NCI-H345 treated with DMSO at 0.1 percent for 48 hours (cell line): ENCODE measurements at regions not wholly inside any gene's neighbourhood (a gene's known extent, or its start where the extent isn't known, plus 50 kb on each side); places are given as distances from the start of the nearest gene placed in this dataset.
"Not testable (repeated sequence)": the region's sequence is repeated elsewhere in the genome, so short reads cannot be mapped to it uniquely, and the experiment has no call there.

ENCODE experiments used
- DNase-seq: peaks from one replicate; lab custom pipeline; 2025; ENCODE audit not compliant: unreplicated experiment; lab: John Stamatoyannopoulos, UW

DNA sequence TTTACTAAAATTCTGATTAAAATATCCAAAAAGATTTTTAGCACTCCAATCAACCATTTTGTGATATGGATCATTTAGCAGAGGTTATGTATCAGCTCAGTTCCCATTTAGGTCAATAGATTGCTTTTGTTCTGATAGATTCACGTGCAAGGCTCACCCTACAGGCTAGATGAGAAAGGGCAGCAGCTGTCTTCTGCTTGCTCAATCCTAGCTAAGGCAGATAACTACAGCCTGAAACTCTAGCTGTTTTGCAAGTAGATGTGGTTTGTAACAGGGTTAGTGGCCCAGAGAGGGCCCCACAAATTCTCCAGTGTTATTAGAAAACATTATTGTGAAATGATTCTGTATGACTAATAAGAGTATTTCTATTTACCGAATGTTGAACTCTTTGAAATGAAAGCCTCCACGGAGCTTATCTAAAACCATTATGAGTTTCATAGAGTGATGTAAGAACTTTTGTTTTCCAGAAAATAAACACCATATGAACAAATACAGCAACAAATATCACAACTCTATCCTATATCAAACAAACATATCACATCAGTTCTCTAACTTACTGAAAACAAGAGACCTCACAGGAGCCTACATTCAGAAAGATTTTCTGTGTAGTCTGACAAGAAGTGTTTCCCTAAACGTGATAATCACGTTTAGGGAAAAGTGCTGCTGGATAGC lies 841.9 kb upstream of the ACO1 start:
- peak; percentile 56 for DNase-seq

DNA sequence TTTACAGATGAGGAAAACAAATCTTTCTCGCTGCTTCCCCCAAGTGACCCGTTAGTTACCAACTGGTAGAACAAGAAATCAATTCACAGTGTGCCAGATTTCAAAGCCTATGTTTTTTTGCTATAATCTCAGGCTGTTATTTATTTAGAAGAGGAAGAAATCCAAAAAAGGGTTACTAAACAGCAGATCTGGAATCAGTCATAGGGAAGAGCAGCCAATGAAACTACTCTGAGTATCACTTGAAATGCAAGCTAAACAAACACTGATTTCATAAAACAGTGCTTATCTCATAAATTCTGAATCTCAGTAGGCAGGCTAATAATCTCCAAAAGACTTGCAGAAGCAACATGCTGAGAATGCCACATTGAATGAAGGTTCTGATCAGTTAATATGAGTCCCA lies 829.5 kb upstream of the ACO1 start:
- DNase-seq: no peak

DNA sequence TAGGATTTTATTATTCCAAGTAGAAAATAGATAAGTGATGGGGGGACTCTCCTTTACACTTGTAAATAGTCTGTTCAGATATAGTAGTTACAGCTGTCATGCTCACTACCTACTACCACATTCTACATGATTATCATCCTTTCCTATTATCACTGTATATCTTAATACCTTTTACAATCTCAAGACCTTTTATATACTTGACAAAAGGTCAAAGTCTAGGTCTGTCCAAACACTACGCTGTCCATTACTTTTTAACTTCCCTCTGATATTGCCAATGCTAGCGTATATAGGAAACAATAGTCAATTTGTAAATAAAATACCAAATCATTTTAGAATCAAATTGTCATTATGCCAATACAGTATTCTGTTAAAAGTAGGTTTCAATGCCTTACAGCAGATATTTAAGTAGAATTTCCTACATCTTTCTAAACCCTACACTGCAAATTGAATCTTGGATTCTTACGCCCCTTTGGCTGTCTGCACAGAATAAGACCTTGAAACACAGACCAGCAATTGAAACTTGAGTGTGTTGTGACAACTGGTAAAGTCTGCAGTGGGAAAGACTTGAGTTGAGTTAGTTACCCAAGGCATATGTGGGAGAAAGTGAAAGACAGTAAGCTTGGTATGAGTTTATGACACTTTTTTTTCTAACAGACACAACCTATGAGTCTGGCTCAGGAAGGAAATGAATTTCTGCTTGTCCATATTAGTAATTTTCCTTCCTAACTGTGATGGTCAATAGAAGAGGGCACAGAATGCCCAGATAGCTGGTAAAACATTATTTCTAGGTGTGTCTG lies 827.6 kb upstream of the ACO1 start:
- DNase-seq: no peak

DNA sequence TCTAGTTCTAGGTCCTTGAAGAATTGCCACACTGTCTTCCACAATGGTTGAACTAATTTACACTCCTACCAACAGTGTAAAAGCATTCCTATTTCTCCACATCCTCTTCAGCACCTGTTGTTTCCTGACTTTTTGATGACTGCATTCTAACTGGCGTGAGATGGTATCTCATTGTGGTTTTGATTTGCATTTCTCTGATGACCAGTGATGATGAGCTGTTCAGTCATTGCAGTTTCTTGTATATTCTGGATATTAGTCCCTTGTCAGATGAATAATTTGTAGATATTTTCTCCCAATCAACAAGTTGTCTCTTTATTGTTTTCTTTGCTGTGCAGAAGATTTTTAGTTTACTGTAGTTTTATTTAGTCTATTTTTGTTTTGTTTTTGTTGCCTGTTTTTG lies 812.3 kb upstream of the ACO1 start:
- not testable (repeated sequence) for DNase-seq

DNA sequence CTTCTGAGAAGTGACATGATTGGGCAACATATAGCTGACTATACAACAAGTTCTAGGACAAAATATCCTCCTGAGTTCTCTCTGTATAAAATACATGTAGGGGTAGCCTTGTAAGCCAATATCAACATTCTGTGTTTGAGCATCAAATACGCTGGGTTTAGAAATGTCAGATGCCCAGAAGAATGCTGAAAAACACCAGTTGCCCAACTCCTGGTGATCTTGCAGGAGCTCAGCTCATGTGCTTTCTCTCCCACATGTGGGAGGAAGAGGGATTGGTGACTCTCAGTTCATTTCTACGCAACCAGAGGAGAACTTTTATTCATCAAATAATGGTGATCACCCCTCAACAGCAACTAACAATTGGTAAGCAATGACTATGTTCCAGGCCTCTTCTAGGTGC lies 810.9 kb upstream of the ACO1 start:
- no peak for DNase-seq

DNA sequence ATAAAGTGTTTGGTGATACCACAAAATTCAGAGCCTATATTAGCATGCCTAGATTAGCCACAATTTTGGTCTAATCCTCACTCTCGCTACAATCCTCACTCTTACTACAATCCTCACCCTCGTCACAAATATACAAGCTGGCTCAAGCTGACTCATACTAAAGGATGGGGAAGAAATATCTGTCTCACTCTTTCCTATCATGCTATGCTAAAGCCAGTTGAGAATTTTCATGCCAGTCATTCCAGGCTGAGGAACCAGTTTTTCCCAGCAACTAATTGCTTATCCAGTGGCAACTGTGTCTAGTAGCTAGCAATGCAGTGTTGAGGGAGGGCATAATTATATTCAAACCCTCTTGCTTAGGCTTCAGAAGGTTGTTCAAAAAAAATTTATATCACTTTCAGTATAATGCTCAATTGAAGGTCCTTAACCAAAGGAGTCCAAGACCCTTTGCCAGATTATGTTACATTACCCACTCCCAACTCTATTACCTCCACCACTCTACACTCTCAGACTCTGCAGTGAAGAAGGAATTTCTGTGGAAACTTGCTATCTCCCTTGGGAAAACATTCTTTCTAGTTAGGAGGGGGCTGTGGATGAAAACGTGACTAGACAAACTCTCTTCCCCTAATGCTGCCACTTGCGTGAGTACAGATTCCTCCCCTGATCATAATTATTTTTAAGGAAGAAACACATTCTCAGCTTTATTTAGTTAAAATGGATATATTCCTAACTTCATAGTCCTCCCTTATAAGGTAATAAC lies 810.3 kb upstream of the ACO1 start:
- DNase-seq: no peak

DNA sequence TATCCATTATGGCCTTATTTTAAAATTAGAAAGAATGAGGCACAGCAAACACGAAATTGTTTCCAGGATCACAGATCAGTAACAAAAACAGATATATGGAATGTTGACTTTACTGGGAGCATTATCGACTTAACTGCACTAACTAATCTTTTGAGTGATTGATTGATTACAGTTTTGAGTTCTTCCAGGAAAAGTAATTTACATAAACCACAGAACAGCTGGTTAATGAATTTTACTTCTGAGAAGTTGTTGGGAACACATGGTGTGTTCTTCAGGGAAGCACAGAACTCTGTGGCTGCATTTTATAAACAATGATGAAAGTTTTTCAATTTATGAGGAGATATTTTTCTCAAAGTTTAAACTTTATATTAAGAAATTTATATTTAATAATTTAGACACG lies 802.4 kb upstream of the ACO1 start:
- no peak for DNase-seq

DNA sequence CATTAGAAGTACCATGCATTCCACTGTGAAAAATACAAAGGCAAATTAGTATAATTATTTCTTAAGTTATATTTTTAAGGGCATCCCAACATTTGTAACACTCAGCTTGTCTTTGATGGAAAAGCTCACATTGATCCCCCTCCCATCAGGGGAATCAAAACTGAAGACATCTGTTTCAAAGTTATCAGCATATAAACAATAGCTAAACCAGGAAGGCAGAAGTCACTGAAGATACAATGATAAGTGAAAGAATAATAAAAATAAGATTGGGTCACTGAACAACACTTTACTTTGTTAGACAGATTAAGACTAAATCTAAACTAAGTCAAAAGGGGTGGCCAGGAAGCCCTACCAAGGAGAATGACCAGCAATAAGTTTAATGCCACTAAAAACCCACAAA lies 801.9 kb upstream of the ACO1 start:
- no peak for DNase-seq

DNA sequence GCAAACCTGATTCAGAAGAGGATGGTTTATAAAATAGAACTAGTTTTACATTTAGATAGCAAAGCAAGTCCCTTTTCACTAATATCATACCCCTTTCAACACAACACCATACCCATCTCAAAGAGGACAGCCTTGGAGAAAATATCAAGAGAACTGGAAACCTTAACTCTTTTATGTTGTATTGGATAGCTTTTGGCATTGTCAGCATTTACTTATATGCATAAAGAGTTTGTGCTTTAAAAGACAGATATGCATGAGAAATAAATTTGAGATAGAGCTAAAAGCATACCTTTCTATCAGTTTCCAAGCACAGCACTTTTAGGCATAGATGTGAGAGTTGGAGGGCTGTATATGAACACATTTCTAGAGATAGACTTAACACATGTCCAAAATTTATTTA lies 799.3 kb upstream of the ACO1 start:
- DNase-seq: no peak

DNA sequence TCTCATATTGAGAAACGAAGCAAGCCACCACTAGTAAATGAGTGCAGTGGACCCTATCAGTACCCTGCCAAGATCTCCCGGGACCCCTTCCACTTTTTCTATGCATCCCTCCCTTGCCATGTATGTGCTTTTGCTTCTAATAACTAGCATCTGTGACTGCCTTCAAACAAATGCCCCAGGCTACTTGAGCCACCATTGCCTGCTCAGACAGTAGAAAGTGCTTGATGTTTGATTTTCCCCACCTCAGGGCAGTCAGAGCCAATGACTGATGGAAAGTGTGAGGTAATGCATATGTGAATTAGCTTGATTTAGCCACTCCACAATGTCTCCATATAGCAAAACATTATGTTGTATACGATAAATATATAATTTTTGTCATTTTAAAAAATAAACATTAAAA lies 797.3 kb upstream of the ACO1 start:
- peak; percentile 6 for DNase-seq

DNA sequence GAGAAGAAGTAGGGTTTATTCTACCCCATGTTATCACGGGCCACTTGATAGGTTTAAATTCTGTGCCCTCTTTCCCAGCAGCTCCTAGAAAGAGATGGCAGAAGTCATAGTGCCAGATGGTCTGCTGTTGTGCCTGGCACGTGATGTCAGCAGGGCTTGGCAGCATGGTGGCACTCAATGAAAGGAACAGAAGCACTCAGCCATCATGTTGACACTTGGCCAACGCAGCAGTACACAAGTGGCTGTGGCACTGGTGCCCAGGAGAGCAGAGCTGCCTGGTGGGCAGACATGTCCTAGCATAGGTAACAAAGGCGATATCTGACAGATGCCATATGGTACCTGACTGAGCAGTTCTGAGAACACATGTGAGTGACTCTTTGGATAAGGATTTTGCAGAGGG lies 796.4 kb upstream of the ACO1 start:
- DNase-seq: peak; percentile 8

DNA sequence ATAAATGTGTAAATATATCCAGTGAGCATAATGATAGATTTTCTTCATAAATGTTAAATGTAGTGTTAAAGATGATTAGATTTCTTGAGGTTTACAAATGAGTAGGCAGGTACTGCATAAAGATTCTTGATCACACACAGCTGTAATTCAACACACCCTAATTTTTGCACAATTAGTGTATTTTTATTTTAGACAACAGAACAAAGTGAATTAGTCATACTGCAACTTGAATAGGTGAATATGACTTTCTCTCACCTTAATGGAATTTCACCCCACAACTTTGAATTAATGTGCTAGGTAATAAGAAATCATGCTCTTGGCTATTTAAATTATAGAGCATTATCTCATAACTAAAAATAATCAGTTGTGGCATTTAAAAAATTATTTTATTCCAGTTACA lies 795.7 kb upstream of the ACO1 start:
- DNase-seq: no peak

DNA sequence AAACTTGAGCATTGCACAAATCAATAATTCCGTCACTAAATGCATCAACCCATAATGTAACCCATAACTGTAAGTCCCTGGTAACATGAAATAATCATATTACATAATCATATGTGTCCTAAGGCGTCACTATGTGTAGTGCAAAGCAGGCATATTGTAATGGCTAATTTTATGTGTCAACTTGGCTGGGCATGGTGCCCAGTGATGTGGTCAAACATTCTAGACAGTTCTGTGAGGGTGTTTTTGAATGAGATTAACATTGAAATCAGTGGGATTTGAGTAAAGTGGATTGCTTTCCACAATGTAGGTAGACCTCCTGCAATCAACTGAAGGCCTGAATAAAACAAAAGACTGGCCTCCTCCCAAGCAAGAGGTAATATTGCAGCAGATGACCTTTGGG lies 794.4 kb upstream of the ACO1 start:
- no peak for DNase-seq

DNA sequence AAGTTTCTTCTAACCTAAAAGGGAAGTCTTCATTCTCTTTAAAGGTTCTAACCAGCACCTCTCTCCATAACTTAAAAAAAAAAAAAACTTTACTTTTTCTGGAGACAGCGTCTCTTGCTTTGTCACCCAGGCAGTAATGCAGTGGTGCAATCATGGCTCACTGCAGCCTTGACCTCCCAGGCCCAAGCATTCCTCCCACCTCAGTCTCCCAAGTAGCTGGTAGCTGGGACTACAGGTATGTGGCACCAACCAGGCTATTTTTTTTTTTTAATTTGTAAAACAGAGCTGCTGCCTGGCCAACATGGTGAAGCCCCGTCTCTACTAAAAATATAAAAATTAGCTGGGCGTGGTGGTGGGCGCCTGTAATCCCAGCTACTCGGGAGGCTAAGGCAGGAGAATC lies 787.4 kb upstream of the ACO1 start:
- DNase-seq: not testable (repeated sequence)

DNA sequence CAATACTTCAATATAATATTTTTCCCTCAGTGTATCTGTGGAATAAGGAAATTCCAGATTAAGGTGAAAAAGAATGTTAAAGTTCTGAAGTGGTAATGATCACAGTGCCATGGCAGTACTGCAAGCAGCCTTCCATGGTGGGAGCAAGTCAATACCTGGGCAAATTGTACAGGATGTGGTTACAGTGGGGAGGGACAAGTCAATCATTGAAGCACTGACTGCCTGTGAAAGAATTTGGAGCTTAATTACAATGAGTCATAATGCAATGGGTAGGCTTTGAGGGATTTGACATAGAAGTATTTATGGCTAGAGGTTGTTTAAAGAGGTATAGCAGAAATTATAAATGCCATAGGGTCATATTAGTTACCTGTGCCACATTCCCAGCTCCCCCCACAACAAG lies 786.5 kb upstream of the ACO1 start:
- DNase-seq: no peak

DNA sequence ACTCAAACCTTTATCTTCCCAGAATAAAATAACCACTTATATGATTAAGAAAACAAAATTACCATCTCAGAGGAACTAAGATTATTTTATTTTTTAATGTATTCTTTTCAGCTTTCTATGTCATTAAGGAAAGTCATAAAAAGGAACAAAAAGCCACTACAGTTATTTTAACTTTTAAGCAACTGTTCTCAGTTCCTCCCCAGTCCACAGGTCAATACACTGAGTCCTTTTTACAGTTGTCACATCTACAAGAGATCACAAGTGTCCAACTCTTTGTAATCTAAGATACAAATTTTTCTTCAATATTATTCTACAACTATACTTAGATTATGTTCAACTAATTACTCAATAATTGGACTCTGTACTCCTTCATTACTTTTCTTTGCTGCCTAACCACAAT lies 782.8 kb upstream of the ACO1 start:
- DNase-seq: no peak

DNA sequence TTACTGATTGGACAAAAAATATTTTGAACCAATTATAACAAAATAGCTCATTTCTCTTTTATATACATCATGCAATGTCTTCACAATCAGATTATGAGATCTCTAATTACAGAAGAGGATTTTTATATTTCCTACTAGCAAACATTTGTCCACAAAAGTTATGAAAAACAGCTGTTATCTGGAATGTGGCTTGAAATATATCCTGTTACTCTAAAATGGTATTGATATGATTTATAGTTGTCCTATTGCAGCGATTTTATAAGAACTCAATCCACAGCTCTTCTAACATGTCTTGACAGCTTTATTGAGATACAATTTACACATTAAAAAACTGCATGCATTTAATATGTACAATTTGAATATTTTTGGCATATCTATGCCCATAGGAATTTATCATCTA lies 779.9 kb upstream of the ACO1 start:
- no peak for DNase-seq

DNA sequence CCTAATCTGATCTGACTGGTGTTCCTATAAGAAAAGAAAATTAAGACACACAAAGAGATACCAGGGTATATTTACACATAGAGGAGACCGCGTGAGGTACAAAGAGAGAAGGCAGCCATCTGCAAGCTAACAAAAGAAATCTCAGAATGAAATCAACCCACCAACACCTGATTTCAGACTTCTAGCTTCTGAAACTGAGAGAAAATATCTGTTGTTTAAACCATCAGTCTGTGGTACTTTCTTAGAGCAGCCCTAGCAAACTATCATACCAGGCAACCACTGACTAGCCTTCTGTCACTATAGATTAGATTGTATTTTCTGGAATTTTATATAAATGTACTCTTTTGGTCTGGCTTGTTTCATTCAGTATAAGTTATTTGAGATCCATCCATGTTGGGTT lies 779.3 kb upstream of the ACO1 start:
- DNase-seq: no peak

DNA sequence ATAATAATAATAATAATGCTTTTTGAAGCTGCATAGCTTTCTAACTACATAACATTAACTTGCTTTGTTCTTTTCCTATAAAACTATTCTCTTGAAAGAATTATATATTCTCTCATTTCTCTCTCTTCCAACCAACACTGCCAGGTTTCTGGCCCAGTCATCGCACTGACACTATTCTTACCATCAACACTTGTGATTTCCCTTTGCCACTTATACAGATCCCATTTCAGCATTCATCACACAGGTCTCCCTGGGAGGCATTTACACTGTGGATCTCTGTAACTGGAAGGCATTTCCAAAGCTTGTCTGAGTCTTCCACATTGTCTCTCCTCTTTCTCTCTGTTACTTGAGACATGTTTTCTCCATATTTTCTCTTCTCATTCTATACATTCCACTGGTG lies 777.8 kb upstream of the ACO1 start:
- no peak for DNase-seq

DNA sequence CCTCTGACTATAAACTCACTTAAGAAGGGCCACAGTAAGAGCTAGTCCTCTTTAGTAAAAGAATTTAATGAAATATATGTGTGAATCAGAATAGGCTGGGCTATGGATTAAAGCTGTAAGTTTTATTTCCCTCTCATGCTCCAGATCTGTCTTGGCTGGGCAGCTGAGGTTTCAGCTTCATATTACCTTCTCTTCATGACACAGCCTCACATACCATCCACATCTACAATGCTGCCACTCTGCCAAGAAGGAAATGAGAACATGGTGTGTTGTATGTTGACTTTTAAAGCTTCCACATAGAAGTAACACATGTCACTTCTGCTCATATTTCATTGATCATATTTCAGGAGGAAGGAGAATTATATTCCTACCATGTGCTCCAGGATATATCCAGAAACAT lies 776.0 kb upstream of the ACO1 start:
- no peak for DNase-seq

DNA sequence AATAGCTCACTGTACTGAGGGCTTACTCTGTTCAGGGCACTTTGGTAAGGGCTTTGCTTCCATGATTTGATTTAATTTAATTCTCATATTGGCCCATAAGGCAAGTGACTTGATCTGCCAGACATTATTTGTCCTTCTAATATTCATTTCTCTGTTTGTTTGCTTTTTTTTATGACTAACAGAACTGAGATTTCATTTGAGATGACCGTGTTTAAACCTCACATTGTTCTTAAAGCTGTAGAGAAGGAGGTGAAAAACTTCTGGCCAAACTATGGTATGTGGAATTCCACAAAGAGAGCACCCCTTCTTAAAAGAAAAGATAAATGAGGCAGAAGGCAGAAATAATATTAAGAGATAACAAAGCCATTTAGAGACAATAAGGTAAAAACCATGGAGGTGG lies 775.6 kb upstream of the ACO1 start:
- no peak for DNase-seq

DNA sequence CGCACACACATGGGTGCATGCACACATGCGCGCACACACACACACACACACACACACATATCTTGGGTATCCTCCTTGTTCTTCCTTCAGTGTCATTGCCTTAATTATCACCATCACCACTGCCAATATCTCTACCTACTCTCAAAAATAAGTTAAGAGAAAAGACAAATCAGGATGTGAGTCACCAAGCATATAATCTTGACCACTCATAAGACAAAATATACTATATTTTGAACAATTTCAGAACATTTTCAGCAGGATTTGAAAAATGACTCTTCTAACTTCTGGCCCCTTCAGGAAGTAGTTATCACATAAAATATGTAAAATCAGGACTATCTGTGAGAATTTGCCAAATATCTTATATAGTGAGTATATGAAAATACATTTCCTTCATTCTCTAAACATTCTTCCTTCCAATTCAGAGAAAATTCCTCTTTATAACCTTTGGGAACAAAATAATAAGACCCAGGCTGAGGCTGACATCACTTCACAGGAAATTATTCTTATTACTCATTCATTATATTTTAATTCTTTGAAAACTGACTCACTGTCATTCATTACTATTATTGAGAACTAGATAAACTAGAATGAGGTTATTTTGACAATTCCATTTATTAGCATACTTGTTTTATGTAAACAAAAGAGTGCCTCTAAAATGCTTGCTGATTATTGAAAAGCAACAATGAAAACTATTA lies 772.0 kb upstream of the ACO1 start:
- DNase-seq: no peak
